Activated CD8-positive, alpha-beta T cell treated with anti-CD3 and anti-CD28 coated beads for 36 hours (primary cell): ENCODE measurements at regions not wholly inside any gene's neighbourhood (a gene's known extent, or its start where the extent isn't known, plus 50 kb on each side); places are given as distances from the start of the nearest gene placed in this dataset.

Experiments
- ATAC-seq: fragments of 200-7000 bp; cut with Tn5 transposase; one replicate; pipeline ENCODE4 v1.10.0; 2021; ENCODE audit warnings: mild to moderate bottlenecking, moderate library complexity
- CTCF ChIA-PET: fragments of 350-600 bp; sonication (Branson Sonifier 250); formaldehyde crosslinking; loops from one replicate; lab custom pipeline; 2021; ENCODE audit warnings: antibody characterized with exemption; lab: Charles Lee
- POLR2A ChIA-PET: fragments of 350-600 bp; sonication (Branson Sonifier 250); formaldehyde crosslinking; loops from one replicate; lab custom pipeline; 2021; ENCODE audit warnings: antibody characterized with exemption; lab: Charles Lee
- DNase-seq: peaks from one replicate; pipeline ENCODE4 v3.0.0-alpha.2; 2020
- H3K27ac Mint-ChIP-seq: one replicate; pipeline ENCODE4 v1.8.0; 2021; ENCODE audit warnings: mild to moderate bottlenecking, mixed read lengths
- H3K27me3 Mint-ChIP-seq: one replicate; pipeline ENCODE4 v1.8.0; 2021; ENCODE audit warnings: mixed read lengths
- H3K36me3 Mint-ChIP-seq: one replicate; pipeline ENCODE4 v1.8.0; 2021; ENCODE audit warnings: low read depth, mixed read lengths
- H3K4me1 Mint-ChIP-seq: one replicate; pipeline ENCODE4 v1.8.0; 2021; ENCODE audit warnings: low read depth, mixed read lengths
- H3K4me3 Mint-ChIP-seq: one replicate; pipeline ENCODE4 v1.8.0; 2021; ENCODE audit warnings: mild to moderate bottlenecking, moderate library complexity, mixed read lengths
- H3K9me3 Mint-ChIP-seq: one replicate; pipeline ENCODE4 v1.8.0; 2021; ENCODE audit warnings: mixed read lengths
- CTCF ChIP-seq: fragments of 200-600 bp; IDR thresholded peaks from one replicate; pipeline ENCODE4 v1.8.0; 2022; ENCODE audit warnings: antibody characterized with exemption, mild to moderate bottlenecking
- intact Hi-C: fragments of 100-400 bp; cut with micrococcal nuclease; formaldehyde crosslinking; loops from one replicate; pipeline ENCODE4 v1.10.0; 2022

GRCh38 chr3:105959851-105960250, 91.0 kb upstream of the CBLB start:
- Mint-ChIP-seq H3K27me3 (no peaks in the 10 kb centered on the region), H3K27ac (no peak overlapping the region), H3K4me1 (peaks cover 7% of the 10 kb centered on the region), H3K4me3 (no peak overlapping the region), H3K36me3 (no peaks in the 10 kb centered on the region), H3K9me3 (peaks cover 2% of the 10 kb centered on the region)
- ChIA-PET POLR2A (no interaction called here), CTCF (interaction anchor here (0.9 kb wide), 1 partner anchor 18 kb away, joined by 3 read pairs; no protein-coding TSS in a partner anchor)
- DNase-seq: no peak
- no peak for TF ChIP-seq CTCF
- intact Hi-C loops: no loop called here
- no peak for ATAC-seq

- Mint-ChIP-seq H3K27ac (no peak overlapping the region), H3K9me3 (peaks cover 2% of the 10 kb centered on the region), H3K27me3 (no peaks in the 10 kb centered on the region), H3K4me1 (peaks cover 7% of the 10 kb centered on the region), H3K4me3 (no peak overlapping the region), H3K36me3 (no peaks in the 10 kb centered on the region)
- ATAC-seq (no peak), DNase-seq (no peak)
- intact Hi-C loops: no loop called here
- ChIA-PET POLR2A (no interaction called here), CTCF (interaction anchor here (0.9 kb wide), 1 partner anchor 19 kb away, joined by 3 read pairs; no protein-coding TSS in a partner anchor)
- no peak for TF ChIP-seq CTCF
These were observed 91.6 kb upstream of the CBLB start for GRCh38 chr3:105960381-105960780.

GRCh38 chr3:105963161-105963560, 94.3 kb upstream of the CBLB start:
- intact Hi-C loops: no loop called here
- H3K36me3 Mint-ChIP-seq: no peaks in the 10 kb centered on the region
- DNase-seq (no peak), ATAC-seq (no peak)
- peaks cover 7% of the 10 kb centered on the region for H3K4me1 Mint-ChIP-seq
- no peaks in the 10 kb centered on the region for H3K27me3 Mint-ChIP-seq
- no peak overlapping the region for H3K4me3 Mint-ChIP-seq
- ChIA-PET CTCF (no interaction called here), POLR2A (interaction anchor here (1.3 to 1.5 kb wide), 2 partner anchors 15 to 102 kb away, joined by 3 to 4 read pairs; no protein-coding TSS in a partner anchor)
- no peak for TF ChIP-seq CTCF
- peaks cover 4% of the 10 kb centered on the region for H3K9me3 Mint-ChIP-seq
- no peak overlapping the region for H3K27ac Mint-ChIP-seq

GRCh38 chr3:105965384-105965783, 96.6 kb upstream of the CBLB start:
- intact Hi-C loops: no loop called here
- no peak for DNase-seq
- H3K27me3 Mint-ChIP-seq: no peaks in the 10 kb centered on the region
- peaks cover 8% of the 10 kb centered on the region for H3K9me3 Mint-ChIP-seq
- peaks cover 10% of the 10 kb centered on the region for H3K4me1 Mint-ChIP-seq
- ATAC-seq: no peak
- no peak overlapping the region for H3K4me3 Mint-ChIP-seq
- no peak overlapping the region for H3K27ac Mint-ChIP-seq
- peaks cover 4% of the 10 kb centered on the region for H3K36me3 Mint-ChIP-seq
- no peak for TF ChIP-seq CTCF
- ChIA-PET CTCF (interaction anchor here (0.5 to 1.1 kb wide), 2 partner anchors 11 to 810 kb away, joined by 3 read pairs; no protein-coding TSS in a partner anchor), POLR2A (no interaction called here)

- no peak for TF ChIP-seq CTCF
- H3K4me1 Mint-ChIP-seq: peaks cover 5% of the 10 kb centered on the region
- no peak overlapping the region for H3K27ac Mint-ChIP-seq
- H3K36me3 Mint-ChIP-seq: peaks cover 17% of the 10 kb centered on the region
- no peaks in the 10 kb centered on the region for H3K27me3 Mint-ChIP-seq
- no peak overlapping the region for H3K4me3 Mint-ChIP-seq
- peaks cover 20% of the 10 kb centered on the region for H3K9me3 Mint-ChIP-seq
- DNase-seq: no peak
- ChIA-PET CTCF (no interaction called here), POLR2A (no interaction called here)
- no peak for ATAC-seq
- intact Hi-C loops: no loop called here
These were observed 98.3 kb upstream of the CBLB start for GRCh38 chr3:105967117-105967516.
